ENCODE measurements at regions not wholly inside any gene's neighbourhood (a gene's known extent, or its start where the extent isn't known, plus 50 kb on each side); places are given as distances from the start of the nearest gene placed in this dataset.
"Not testable (repeated sequence)": the region's sequence is repeated elsewhere in the genome, so short reads cannot be mapped to it uniquely, and the experiment has no call there.

DNA sequence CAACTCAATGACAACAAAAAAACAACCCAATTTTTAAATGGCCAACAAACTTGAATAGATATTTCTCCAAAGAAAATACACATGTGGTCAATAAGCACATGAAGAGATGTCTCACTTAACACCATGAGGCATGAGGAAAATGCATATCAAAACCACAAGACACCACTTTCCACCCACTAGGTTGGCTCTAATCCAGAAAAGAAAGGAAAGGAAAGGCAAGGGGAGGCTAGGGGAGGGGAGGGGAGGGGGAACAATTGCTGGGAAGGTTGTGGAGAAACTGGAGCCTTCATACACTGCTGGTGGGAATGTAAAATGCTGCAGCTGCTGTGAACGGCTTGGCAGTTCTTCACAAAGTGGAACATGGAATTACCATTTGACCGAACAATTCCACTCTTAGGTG lies 854.3 kb downstream of the UQCRFS1 start:
- H3K4me3 ChIP-seq = no peak overlapping the region
- no peak for DNase-seq (ENCODE audit: low spot score)
- TF ChIP-seq, protein P1, sequence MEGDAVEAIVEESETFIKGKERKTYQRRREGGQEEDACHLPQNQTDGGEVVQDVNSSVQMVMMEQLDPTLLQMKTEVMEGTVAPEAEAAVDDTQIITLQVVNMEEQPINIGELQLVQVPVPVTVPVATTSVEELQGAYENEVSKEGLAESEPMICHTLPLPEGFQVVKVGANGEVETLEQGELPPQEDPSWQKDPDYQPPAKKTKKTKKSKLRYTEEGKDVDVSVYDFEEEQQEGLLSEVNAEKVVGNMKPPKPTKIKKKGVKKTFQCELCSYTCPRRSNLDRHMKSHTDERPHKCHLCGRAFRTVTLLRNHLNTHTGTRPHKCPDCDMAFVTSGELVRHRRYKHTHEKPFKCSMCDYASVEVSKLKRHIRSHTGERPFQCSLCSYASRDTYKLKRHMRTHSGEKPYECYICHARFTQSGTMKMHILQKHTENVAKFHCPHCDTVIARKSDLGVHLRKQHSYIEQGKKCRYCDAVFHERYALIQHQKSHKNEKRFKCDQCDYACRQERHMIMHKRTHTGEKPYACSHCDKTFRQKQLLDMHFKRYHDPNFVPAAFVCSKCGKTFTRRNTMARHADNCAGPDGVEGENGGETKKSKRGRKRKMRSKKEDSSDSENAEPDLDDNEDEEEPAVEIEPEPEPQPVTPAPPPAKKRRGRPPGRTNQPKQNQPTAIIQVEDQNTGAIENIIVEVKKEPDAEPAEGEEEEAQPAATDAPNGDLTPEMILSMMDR (IDR thresholded peaks at IDR 0.05) = no peak
- no peak overlapping the region for H3K27ac ChIP-seq

DNA sequence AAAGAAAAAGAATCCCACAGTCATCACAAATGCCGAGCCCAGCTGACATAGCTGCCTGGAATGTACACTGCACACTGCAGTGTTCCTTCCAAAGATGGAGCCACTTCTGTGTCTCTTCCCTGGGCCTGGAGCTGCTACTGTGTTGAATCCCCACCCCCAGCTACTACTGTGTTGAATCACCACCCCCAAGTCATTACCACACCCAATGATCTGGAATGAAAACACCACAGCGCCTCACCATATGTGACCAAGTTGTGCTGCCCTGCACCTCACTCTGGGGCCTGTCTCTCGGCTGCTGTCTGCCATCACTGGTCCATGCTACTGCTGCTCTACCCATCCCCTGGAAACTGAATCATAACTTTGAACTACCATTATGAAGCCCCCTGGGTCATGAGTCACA lies 861.2 kb downstream of the UQCRFS1 start:
- no peak overlapping the region for H3K4me3 ChIP-seq
- no peak for DNase-seq (ENCODE audit: low spot score)
- TF ChIP-seq, protein P1 (IDR thresholded peaks at IDR 0.05) = no peak
- H3K27ac ChIP-seq = no peak overlapping the region

DNA sequence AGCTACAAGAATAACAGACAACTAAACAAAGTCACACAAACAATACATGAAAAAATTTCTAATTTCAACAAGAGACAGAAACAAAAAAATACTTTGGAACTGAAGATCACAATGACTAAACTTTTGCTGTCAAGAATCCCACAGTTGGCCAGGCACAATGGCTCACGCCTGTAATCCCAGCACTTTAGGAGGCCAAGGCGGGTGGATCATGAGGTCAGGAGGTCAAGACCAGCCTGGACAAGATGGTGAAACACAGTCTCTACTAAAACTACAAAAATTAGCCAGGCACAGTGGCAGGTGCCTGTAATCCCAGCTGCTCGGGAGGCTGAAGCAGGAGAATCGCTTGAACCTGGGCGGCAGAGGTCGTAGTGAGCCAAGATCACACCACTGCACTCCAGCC lies 861.6 kb downstream of the UQCRFS1 start:
- not testable (repeated sequence) for H3K4me3 ChIP-seq; H3K27ac ChIP-seq; DNase-seq (ENCODE audit: low spot score)

DNA sequence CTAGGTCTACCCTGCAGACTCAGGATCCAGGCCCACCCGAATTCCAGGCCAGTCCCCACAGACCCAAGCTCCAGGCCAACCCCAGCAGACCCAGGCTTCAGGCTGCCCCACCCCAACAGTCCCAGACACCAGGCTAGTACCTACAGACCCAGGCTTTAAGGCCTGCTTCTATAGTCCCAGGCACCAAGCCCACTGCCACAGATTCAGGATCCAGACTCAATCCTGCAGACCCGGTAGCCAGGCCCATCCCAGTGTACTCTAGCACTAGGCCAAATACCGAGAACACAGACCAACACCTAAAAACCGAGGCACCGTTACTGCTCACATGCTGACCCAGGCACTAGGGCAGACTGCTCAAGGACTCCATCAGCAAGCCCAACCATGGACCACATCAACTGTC lies 862.3 kb downstream of the UQCRFS1 start:
- no peak overlapping the region for H3K27ac ChIP-seq
- no peak overlapping the region for H3K4me3 ChIP-seq
- DNase-seq (ENCODE audit: low spot score) = no peak
- TF ChIP-seq, protein P1 (IDR thresholded peaks at IDR 0.05) = no peak

DNA sequence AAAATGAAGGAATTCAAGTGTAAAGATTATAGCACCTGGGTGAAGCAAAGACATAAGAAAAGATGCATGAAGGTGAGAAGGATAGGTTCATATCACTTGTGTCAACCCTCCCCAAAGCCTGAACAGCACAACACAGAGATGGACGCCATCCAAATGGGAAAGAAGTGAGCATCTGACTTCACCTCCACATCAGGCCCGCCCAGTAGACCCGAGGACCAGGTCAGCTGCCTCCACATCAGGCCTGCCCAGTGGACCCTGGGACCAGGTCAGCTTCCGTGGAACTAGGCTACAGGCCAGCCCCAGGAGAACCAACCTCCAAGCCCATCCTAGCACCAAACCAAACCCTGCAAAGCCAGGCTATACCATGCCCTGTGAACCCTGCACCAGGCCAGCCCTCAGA lies 862.9 kb downstream of the UQCRFS1 start:
- TF ChIP-seq, protein P1 (IDR thresholded peaks at IDR 0.05) = no peak
- DNase-seq (ENCODE audit: low spot score) = no peak
- H3K27ac ChIP-seq = no peak overlapping the region
- H3K4me3 ChIP-seq = no peak overlapping the region

DNA sequence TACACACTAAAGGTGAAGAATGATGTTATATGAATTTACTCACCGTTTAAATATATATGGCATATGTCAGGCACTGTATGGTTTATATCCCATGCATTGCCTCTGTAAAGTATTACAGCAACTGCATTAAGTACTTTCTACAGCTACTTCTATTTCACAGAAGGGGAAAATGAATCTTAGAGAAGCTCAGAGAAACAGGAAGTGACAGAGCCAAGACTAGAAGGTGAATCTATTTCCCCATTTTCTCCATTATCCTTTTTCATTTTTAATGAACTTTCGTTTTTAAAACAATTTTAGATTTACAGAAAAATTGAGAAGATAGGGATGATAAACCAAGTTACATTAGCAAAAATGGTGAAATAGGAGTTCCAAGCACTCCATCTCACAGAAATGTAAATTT lies 863.3 kb downstream of the UQCRFS1 start:
- DNase-seq (ENCODE audit: low spot score) = no peak
- TF ChIP-seq, protein P1 (IDR thresholded peaks at IDR 0.05) = no peak
- Histone ChIP-seq H3K4me3 (no peak overlapping the region), H3K27ac (no peak overlapping the region)

DNA sequence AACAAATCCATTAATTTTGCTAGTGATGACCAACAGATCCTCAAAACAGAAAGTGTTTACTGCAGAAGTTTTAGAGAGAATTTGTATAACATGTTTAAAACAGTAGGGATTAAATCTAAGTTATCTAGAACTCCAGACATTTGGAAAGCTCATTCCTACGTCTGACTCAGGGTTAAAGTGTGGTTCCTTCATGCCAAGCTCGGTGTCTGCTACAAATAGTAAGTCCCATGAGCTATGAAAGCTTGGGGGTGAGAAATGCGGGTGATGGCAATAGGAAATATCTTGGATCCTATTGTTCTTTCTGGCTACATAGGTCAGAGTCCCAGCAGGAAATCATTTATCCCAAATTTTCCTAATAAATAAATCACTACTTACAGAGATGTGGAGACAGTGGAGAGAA lies 867.1 kb downstream of the UQCRFS1 start:
- no peak for DNase-seq (ENCODE audit: low spot score)

More for the DNA sequence above, 867.1 kb downstream of the UQCRFS1 start:
- Histone ChIP-seq H3K27ac (no peak overlapping the region), H3K4me3 (no peak overlapping the region)
- TF ChIP-seq, protein P1 (IDR thresholded peaks at IDR 0.05) = no peak

Measured in coronary artery (tissue), 2 donors.